B cell (primary cell): ENCODE measurements at regions not wholly inside any gene's neighbourhood (a gene's known extent, or its start where the extent isn't known, plus 50 kb on each side); places are given as distances from the start of the nearest gene placed in this dataset.
A peak's percentile ranks its signal among the peaks of the same experiment; 100 is the strongest.

Source experiments
- ATAC-seq: fragments of 200-7000 bp; cut with Tn5 transposase; one replicate; pipeline ENCODE4 v1.10.0; 2021; ENCODE audit warnings: low read depth, mild to moderate bottlenecking, moderate number of reproducible peaks, moderate library complexity
- CTCF ChIA-PET: fragments of 350-600 bp; sonication (Branson Sonifier 250); formaldehyde crosslinking; loops from one replicate; lab custom pipeline; 2021; ENCODE audit warnings: antibody characterized with exemption, inconsistent platforms; lab: Charles Lee
- POLR2A ChIA-PET: fragments of 350-600 bp; sonication (Branson Sonifier 250); formaldehyde crosslinking; loops from one replicate; lab custom pipeline; 2021; ENCODE audit warnings: antibody characterized with exemption; lab: Charles Lee
- DNase-seq: peaks from one replicate; pipeline ENCODE4 v3.0.0; 2013
- H2AFZ ChIP-seq: 2 replicates; pipeline ENCODE4 v1.6.1; 2012; ENCODE audit warnings: mild to moderate bottlenecking, low read depth, low read length; ENCODE audit not compliant: insufficient read depth, poor library complexity, severe bottlenecking
- H3K27ac ChIP-seq, 2 donors: 1 replicate in 1 of 2; 2 replicates in 1 of 2; pipeline ENCODE4 v1.5.1; 2012 to 2013; ENCODE audit warnings: low read length in 2 of 2, mild to moderate bottlenecking in 2 of 2, moderate library complexity in 1 of 2
- H3K27me3 ChIP-seq, 4 experiments: fragments of 200-600 bp in 1 of 4; sonication (generic) in 1 of 4; replicated peaks in 1 of 4; 1 replicate in 2 of 4; 2 replicates in 2 of 4; pipeline versions ENCODE4 v1.6.1 to v1.7.0; 2013 to 2016; ENCODE audit warnings: low read length in 3 of 4, mild to moderate bottlenecking in 2 of 4, mixed read lengths in 1 of 4, moderate library complexity in 1 of 4; ENCODE audit not compliant: insufficient read depth in 4 of 4, control insufficient read depth in 3 of 4; ENCODE audit errors: control extremely low read depth in 1 of 4
- H3K36me3 ChIP-seq, 2 experiments: replicated peaks in 1 of 2; 1 replicate in 1 of 2; 2 replicates in 1 of 2; pipeline versions ENCODE4 v1.6.1 to v1.7.1; 2013; ENCODE audit warnings: low read length in 1 of 2; ENCODE audit not compliant: insufficient read depth in 2 of 2, control insufficient read depth in 1 of 2; ENCODE audit errors: control extremely low read depth in 1 of 2, extremely low read depth in 1 of 2
- H3K4me1 ChIP-seq, 2 donors: fragments of 200-600 bp in 1 of 2; sonication (generic) in 1 of 2; 1 replicate in 1 of 2; 2 replicates in 1 of 2; pipeline versions ENCODE4 v1.5.1 to v1.6.1; 2013 to 2017; ENCODE audit warnings: low read length in 2 of 2; ENCODE audit not compliant: control insufficient read depth in 2 of 2, insufficient read depth in 2 of 2
- H3K4me2 ChIP-seq: replicated peaks from 2 replicates; pipeline ENCODE3; 2012; ENCODE audit warnings: mild to moderate bottlenecking, low read depth, low read length; ENCODE audit not compliant: poor library complexity, severe bottlenecking
- H3K4me3 ChIP-seq, 5 experiments: fragments of 200-600 bp in 1 of 5; sonication (generic) in 1 of 5; 1 replicate in 3 of 5; 2 replicates in 2 of 5; pipeline versions ENCODE4 v1.5.1 to v1.7.0; 2011 to 2016; ENCODE audit warnings: low read length in 4 of 5, mild to moderate bottlenecking in 4 of 5, low read depth in 2 of 5, control low read depth in 1 of 5, moderate library complexity in 1 of 5; ENCODE audit not compliant: insufficient read depth in 1 of 5; ENCODE audit errors: control extremely low read depth in 1 of 5, extremely low read depth in 1 of 5
- H3K79me2 ChIP-seq: fragments of 200-600 bp; sonication (generic); one replicate; pipeline ENCODE4 v1.6.0; 2016; ENCODE audit warnings: low read length; ENCODE audit not compliant: control insufficient read depth, insufficient read depth
- H3K9ac ChIP-seq: fragments of 200-600 bp; sonication (generic); 2 replicates; pipeline ENCODE4 v1.6.1; 2017; ENCODE audit warnings: mild to moderate bottlenecking, low read length, moderate library complexity
- H3K9me3 ChIP-seq, 3 donors: one replicate each; pipeline versions ENCODE4 v1.6.1 to v1.7.1; 2013; ENCODE audit warnings: low read length in 2 of 3; ENCODE audit not compliant: control insufficient read depth in 2 of 3, insufficient read depth in 1 of 3; ENCODE audit errors: control extremely low read depth in 1 of 3
- H4K20me1 ChIP-seq: 2 replicates; pipeline ENCODE4 v1.6.0; 2012; ENCODE audit warnings: mild to moderate bottlenecking, low read length; ENCODE audit not compliant: insufficient read depth, control insufficient read depth, poor library complexity, severe bottlenecking
- H3K27ac Mint-ChIP-seq: one replicate; pipeline ENCODE4 v1.8.0; 2021; ENCODE audit warnings: mixed read lengths
- H3K27me3 Mint-ChIP-seq: one replicate; pipeline ENCODE4 v1.8.0; 2021; ENCODE audit warnings: mixed read lengths
- H3K4me1 Mint-ChIP-seq: one replicate; pipeline ENCODE4 v1.8.0; 2021; ENCODE audit warnings: mixed read lengths
- H3K4me3 Mint-ChIP-seq: one replicate; pipeline ENCODE4 v1.8.0; 2021; ENCODE audit warnings: mixed read lengths
- H3K9me3 Mint-ChIP-seq: one replicate; pipeline ENCODE4 v1.8.0; 2022; ENCODE audit warnings: mixed read lengths; ENCODE audit not compliant: insufficient read depth
- CTCF ChIP-seq: fragments of 200-600 bp; IDR thresholded peaks from one replicate; pipeline ENCODE4 v1.8.0; 2022; ENCODE audit warnings: antibody characterized with exemption, mild to moderate bottlenecking
- EZH2 ChIP-seq: IDR thresholded peaks from 2 replicates; pipeline ENCODE4 v1.6.1; 2012; ENCODE audit warnings: borderline replicate concordance, low read depth, mild to moderate bottlenecking, moderate library complexity, low read length; ENCODE audit not compliant: insufficient read depth, poor library complexity, severe bottlenecking
- WGBS: methylation state at CpG from one replicate; pipeline ENCODE4 v1.1.5; 2013; ENCODE audit warnings: missing lambda C conversion rate; ENCODE audit not compliant: insufficient coverage; 5-methylcytosine and 5-hydroxymethylcytosine counted together
- intact Hi-C: fragments of 100-400 bp; cut with micrococcal nuclease; formaldehyde crosslinking; loops from one replicate; pipeline ENCODE4 v1.10.0; 2022

GRCh38 chr12:90836689-90837088 is 118.3 kb downstream of the CCER1 start:
- H3K4me2 ChIP-seq = no peak overlapping the region
- Mint-ChIP-seq H3K9me3 (no peaks in the 10 kb centered on the region), H3K27ac (no peak overlapping the region), H3K4me1 (peaks cover 9% of the 10 kb centered on the region), H3K27me3 (no peaks in the 10 kb centered on the region), H3K4me3 (no peak overlapping the region)
- intact Hi-C loops = no loop called here
- no peak overlapping the region for H2AFZ ChIP-seq
- ATAC-seq = no peak
- no peaks in the 10 kb centered on the region for H3K36me3 ChIP-seq
- H3K9ac ChIP-seq = no peak overlapping the region
- no peak overlapping the region for H3K27ac ChIP-seq
- no peaks in the 10 kb centered on the region for H3K4me1 ChIP-seq
- DNase-seq = no peak
- H3K4me3 ChIP-seq = no peak overlapping the region
- ChIA-PET CTCF (interaction anchor here (0.6 to 1.0 kb wide), 2 partner anchors 17 to 18 kb away, joined by 3 read pairs; no protein-coding TSS in a partner anchor), POLR2A (no interaction called here)
- no peaks in the 10 kb centered on the region for H4K20me1 ChIP-seq
- H3K27me3 ChIP-seq = no peaks in the 10 kb centered on the region
- TF ChIP-seq EZH2 = no peak
- no peak for TF ChIP-seq CTCF
- H3K79me2 ChIP-seq = no peaks in the 10 kb centered on the region
- WGBS = 91% methylated on average over 6 of the region's 6 CpGs
- no peaks in the 10 kb centered on the region for H3K9me3 ChIP-seq

DNA sequence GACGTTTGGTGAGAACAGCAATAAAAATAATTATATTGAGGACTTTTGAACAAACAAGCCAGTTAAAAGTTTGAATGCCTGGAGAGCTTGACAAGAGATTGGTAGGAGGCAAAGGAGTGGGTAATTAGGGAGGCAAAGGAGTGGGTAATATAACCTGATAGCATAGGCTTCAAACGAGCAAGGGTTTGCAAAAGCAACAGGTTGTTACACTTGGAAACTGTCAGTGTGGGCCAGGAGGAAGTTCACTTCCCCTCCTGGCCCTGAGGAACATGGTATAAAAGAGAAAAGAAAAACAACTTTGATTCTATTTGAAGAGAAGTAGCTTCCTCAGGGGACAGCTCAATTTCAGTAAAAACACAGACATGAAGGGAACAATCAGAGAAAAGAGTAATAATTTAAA is 121.7 kb downstream of the CCER1 start:
- H3K79me2 ChIP-seq = no peaks in the 10 kb centered on the region
- no peak overlapping the region for H3K4me3 Mint-ChIP-seq
- ATAC-seq = no peak
- no peaks in the 10 kb centered on the region for H3K9me3 ChIP-seq
- no peak overlapping the region for H3K4me3 ChIP-seq
- H3K9me3 Mint-ChIP-seq = no peaks in the 10 kb centered on the region
- no peak overlapping the region for H3K27ac ChIP-seq
- POLR2A ChIA-PET = no interaction called here
- peak overlapping the region; percentile 8 for H2AFZ ChIP-seq
- H3K36me3 ChIP-seq = no peaks in the 10 kb centered on the region
- WGBS = 33% methylated on average over 1 of the region's 2 CpGs
- no peak overlapping the region for H3K27ac Mint-ChIP-seq
- H3K4me1 ChIP-seq = no peaks in the 10 kb centered on the region
- H4K20me1 ChIP-seq = no peaks in the 10 kb centered on the region
- DNase-seq = no peak
- CTCF ChIA-PET = interaction anchor here (0.9 kb wide), 1 partner anchor 21 kb away, joined by 3 read pairs; no protein-coding TSS in a partner anchor
- no peak overlapping the region for H3K4me2 ChIP-seq
- no peaks in the 10 kb centered on the region for H3K27me3 Mint-ChIP-seq
- no peak for TF ChIP-seq CTCF
- no peak for TF ChIP-seq EZH2
- H3K4me1 Mint-ChIP-seq = peaks cover 9% of the 10 kb centered on the region
- no peaks in the 10 kb centered on the region for H3K27me3 ChIP-seq
- intact Hi-C loops = no loop called here
- no peak overlapping the region for H3K9ac ChIP-seq
